HepG2 (cell line): ENCODE measurements at regions not wholly inside any gene's neighbourhood (a gene's known extent, or its start where the extent isn't known, plus 50 kb on each side); places are given as distances from the start of the nearest gene placed in this dataset.

Source experiments
- EEA1 ChIP-seq: sonication (generic); formaldehyde crosslinking; IDR thresholded peaks from 2 replicates; pipeline ENCODE4 v1.5.1; 2020; ENCODE audit warnings: mild to moderate bottlenecking, missing genetic modification reagents, borderline replicate concordance
- HNRNPK ChIP-seq: fragments of 200-400 bp; formaldehyde crosslinking; IDR thresholded peaks from 2 replicates; pipeline ENCODE4 v1.6.1; 2018; ENCODE audit warnings: low read length, low read depth, moderate library complexity, mild to moderate bottlenecking; ENCODE audit not compliant: poor library complexity, severe bottlenecking
- KMT2A ChIP-seq: sonication (generic); formaldehyde crosslinking; IDR thresholded peaks from 2 replicates; pipeline ENCODE4 v1.4.0; 2020; ENCODE audit warnings: missing genetic modification reagents
- MTA1 ChIP-seq: sonication (generic); formaldehyde crosslinking; IDR thresholded peaks from 2 replicates; pipeline ENCODE4 v1.4.0; 2020; ENCODE audit warnings: missing genetic modification reagents, mild to moderate bottlenecking, borderline replicate concordance
- NFE2L2 ChIP-seq: fragments of 150-350 bp; IDR thresholded peaks from 2 replicates; pipeline ENCODE4 v1.6.1; 2014; ENCODE audit warnings: low read length
- NONO ChIP-seq, 2 experiments: fragments of 450-650 bp in 1 of 2; sonication (generic) in 1 of 2; formaldehyde crosslinking in 1 of 2; IDR thresholded peaks in 1 of 2; conservative IDR thresholded peaks in 1 of 2; 2 replicates each; pipeline versions ENCODE4 v1.6.1 to v1.8.0; 2017 to 2022; ENCODE audit warnings: mild to moderate bottlenecking in 1 of 2, missing genetic modification reagents in 1 of 2, moderate library complexity in 1 of 2
- NR2F2 ChIP-seq: IDR thresholded peaks from 2 replicates; pipeline ENCODE4 v1.6.1; 2012; ENCODE audit warnings: low read depth, inconsistent platforms, borderline replicate concordance
- ONECUT2 ChIP-seq: sonication (generic); formaldehyde crosslinking; IDR thresholded peaks from 2 replicates; pipeline ENCODE4 v1.4.0; 2020; ENCODE audit warnings: missing genetic modification reagents
- REXO4 ChIP-seq: sonication (generic); formaldehyde crosslinking; IDR thresholded peaks from 2 replicates; pipeline ENCODE4 v1.8.0; 2022; ENCODE audit warnings: missing genetic modification reagents, mild to moderate bottlenecking, borderline replicate concordance
- SALL2 ChIP-seq: sonication (generic); formaldehyde crosslinking; IDR thresholded peaks from 2 replicates; pipeline ENCODE4 v1.8.1; 2023; ENCODE audit warnings: mild to moderate bottlenecking, missing genetic modification reagents, inconsistent platforms
- SRSF4 ChIP-seq: fragments of 200-400 bp; formaldehyde crosslinking; IDR thresholded peaks from one replicate; pipeline ENCODE4 v1.6.1; 2018; ENCODE audit warnings: mild to moderate bottlenecking, low read depth, low read length, moderate library complexity; ENCODE audit not compliant: poor library complexity, severe bottlenecking
- TEAD3 ChIP-seq: optimal IDR thresholded peaks from 2 replicates; pipeline ENCODE3; 2016; ENCODE audit warnings: borderline replicate concordance
- YY1 ChIP-seq: IDR thresholded peaks from 2 replicates; pipeline ENCODE4 v1.6.1; 2011; ENCODE audit warnings: low read length, low read depth, moderate library complexity, mild to moderate bottlenecking; ENCODE audit not compliant: insufficient read depth, insufficient replicate concordance
- ZEB1 ChIP-seq: IDR thresholded peaks from 2 replicates; pipeline ENCODE4 v1.6.1; 2012; ENCODE audit warnings: mild to moderate bottlenecking, low read depth, inconsistent platforms; ENCODE audit not compliant: insufficient replicate concordance
- ZFP1 ChIP-seq: IDR thresholded peaks from 2 replicates; pipeline ENCODE4 v1.6.1; 2016
- ZNF160 ChIP-seq: sonication (generic); formaldehyde crosslinking; IDR thresholded peaks from 2 replicates; pipeline ENCODE4 v1.8.0; 2022; ENCODE audit warnings: mild to moderate bottlenecking, inconsistent platforms, missing genetic modification reagents
- ZNF761 ChIP-seq: sonication (generic); formaldehyde crosslinking; conservative IDR thresholded peaks from 2 replicates; pipeline ENCODE4 v1.4.0; 2020; ENCODE audit warnings: mild to moderate bottlenecking, missing genetic modification reagents
- ZNF772 ChIP-seq: sonication (generic); formaldehyde crosslinking; IDR thresholded peaks from 2 replicates; pipeline ENCODE4 v1.5.0; 2020; ENCODE audit warnings: mild to moderate bottlenecking, missing genetic modification reagents
- ZNF816 ChIP-seq: sonication (generic); formaldehyde crosslinking; IDR thresholded peaks from 2 replicates; pipeline ENCODE4 v1.8.0; 2022; ENCODE audit warnings: missing genetic modification reagents, mild to moderate bottlenecking, borderline replicate concordance
- ZNF839 ChIP-seq: sonication (generic); formaldehyde crosslinking; IDR thresholded peaks from 2 replicates; pipeline ENCODE4 v1.4.0; 2020; ENCODE audit warnings: missing genetic modification reagents, mild to moderate bottlenecking, borderline replicate concordance
- TF ChIP-seq, protein P1 (sequence below): IDR thresholded peaks from 2 replicates; pipeline ENCODE4 v1.6.1; 2016; ENCODE audit warnings: missing compliant biosample characterization, missing genetic modification reagents, borderline replicate concordance
- TF ChIP-seq, protein P2 (sequence below): sonication (generic); formaldehyde crosslinking; IDR thresholded peaks from 2 replicates; pipeline ENCODE4 v1.9.0; 2021; ENCODE audit warnings: mild to moderate bottlenecking, missing genetic modification reagents

GRCh38 chr17:13437966-13438779 lies 163.6 kb downstream of the HS3ST3A1 start (continued):
- TF ChIP-seq REXO4 = no peak
- 0 out of 2 replicates have a peak, but pooled peaks have one; percentile 69 for TF ChIP-seq ZNF761 (CRISPR knock-in tag)
- peak; percentile 57; the same call in 1 of the 2 replicates for TF ChIP-seq ZNF160 (CRISPR knock-in tag)
- no peak for TF ChIP-seq HNRNPK
- TF ChIP-seq NONO (IDR thresholded peaks at IDR 0.05) = no peak
- 0 out of 2 replicates have a peak, but pooled peaks have one; percentile 47 for TF ChIP-seq NONO (CRISPR knock-in tag; conservative IDR thresholded peaks at IDR 0.05)
- no peak for TF ChIP-seq ZNF816 (CRISPR knock-in tag)
- TF ChIP-seq ZNF772 = peak; percentile 64; the same call in 1 of the 2 replicates
- TF ChIP-seq YY1 = peak; percentile 7
- 0 out of 2 replicates have a peak, but pooled peaks have one; percentile 41 for TF ChIP-seq ONECUT2 (CRISPR knock-in tag)
- TF ChIP-seq MTA1 (CRISPR knock-in tag) = peak; percentile 49; the same call in 1 of the 2 replicates
- no peak for TF ChIP-seq SRSF4
- TF ChIP-seq EEA1 = no peak
- no peak for TF ChIP-seq NFE2L2
- TF ChIP-seq, protein P1, sequence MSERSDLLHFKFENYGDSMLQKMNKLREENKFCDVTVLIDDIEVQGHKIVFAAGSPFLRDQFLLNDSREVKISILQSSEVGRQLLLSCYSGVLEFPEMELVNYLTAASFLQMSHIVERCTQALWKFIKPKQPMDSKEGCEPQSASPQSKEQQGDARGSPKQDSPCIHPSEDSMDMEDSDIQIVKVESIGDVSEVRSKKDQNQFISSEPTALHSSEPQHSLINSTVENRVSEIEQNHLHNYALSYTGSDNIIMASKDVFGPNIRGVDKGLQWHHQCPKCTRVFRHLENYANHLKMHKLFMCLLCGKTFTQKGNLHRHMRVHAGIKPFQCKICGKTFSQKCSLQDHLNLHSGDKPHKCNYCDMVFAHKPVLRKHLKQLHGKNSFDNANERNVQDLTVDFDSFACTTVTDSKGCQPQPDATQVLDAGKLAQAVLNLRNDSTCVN = peak; percentile 74
- TF ChIP-seq ZNF839 (CRISPR knock-in tag) = no peak
- TF ChIP-seq SALL2 (CRISPR knock-in tag) = no peak
- peak; percentile 21 for TF ChIP-seq TEAD3 (CRISPR knock-in tag)
- TF ChIP-seq, protein P2, sequence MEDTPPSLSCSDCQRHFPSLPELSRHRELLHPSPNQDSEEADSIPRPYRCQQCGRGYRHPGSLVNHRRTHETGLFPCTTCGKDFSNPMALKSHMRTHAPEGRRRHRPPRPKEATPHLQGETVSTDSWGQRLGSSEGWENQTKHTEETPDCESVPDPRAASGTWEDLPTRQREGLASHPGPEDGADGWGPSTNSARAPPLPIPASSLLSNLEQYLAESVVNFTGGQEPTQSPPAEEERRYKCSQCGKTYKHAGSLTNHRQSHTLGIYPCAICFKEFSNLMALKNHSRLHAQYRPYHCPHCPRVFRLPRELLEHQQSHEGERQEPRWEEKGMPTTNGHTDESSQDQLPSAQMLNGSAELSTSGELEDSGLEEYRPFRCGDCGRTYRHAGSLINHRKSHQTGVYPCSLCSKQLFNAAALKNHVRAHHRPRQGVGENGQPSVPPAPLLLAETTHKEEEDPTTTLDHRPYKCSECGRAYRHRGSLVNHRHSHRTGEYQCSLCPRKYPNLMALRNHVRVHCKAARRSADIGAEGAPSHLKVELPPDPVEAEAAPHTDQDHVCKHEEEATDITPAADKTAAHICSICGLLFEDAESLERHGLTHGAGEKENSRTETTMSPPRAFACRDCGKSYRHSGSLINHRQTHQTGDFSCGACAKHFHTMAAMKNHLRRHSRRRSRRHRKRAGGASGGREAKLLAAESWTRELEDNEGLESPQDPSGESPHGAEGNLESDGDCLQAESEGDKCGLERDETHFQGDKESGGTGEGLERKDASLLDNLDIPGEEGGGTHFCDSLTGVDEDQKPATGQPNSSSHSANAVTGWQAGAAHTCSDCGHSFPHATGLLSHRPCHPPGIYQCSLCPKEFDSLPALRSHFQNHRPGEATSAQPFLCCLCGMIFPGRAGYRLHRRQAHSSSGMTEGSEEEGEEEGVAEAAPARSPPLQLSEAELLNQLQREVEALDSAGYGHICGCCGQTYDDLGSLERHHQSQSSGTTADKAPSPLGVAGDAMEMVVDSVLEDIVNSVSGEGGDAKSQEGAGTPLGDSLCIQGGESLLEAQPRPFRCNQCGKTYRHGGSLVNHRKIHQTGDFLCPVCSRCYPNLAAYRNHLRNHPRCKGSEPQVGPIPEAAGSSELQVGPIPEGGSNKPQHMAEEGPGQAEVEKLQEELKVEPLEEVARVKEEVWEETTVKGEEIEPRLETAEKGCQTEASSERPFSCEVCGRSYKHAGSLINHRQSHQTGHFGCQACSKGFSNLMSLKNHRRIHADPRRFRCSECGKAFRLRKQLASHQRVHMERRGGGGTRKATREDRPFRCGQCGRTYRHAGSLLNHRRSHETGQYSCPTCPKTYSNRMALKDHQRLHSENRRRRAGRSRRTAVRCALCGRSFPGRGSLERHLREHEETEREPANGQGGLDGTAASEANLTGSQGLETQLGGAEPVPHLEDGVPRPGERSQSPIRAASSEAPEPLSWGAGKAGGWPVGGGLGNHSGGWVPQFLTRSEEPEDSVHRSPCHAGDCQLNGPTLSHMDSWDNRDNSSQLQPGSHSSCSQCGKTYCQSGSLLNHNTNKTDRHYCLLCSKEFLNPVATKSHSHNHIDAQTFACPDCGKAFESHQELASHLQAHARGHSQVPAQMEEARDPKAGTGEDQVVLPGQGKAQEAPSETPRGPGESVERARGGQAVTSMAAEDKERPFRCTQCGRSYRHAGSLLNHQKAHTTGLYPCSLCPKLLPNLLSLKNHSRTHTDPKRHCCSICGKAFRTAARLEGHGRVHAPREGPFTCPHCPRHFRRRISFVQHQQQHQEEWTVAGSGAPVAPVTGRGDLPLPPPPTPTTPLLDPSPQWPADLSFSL (CRISPR knock-in tag) = peak; percentile 79
- TF ChIP-seq ZEB1 = peak; percentile 72
- no peak for TF ChIP-seq ZFP1
- peak; percentile 89 for TF ChIP-seq NR2F2
- TF ChIP-seq KMT2A (CRISPR knock-in tag) = peak; percentile 40; the same call in 1 of the 2 replicates
